Esophagus (tissue), 2 donors: ENCODE measurements at regions not wholly inside any gene's neighbourhood (a gene's known extent, or its start where the extent isn't known, plus 50 kb on each side); places are given as distances from the start of the nearest gene placed in this dataset.
"Not testable (repeated sequence)": the region's sequence is repeated elsewhere in the genome, so short reads cannot be mapped to it uniquely, and the experiment has no call there.

Experiments used
- H3K27ac ChIP-seq, 2 donors: one replicate each; pipeline ENCODE4 v1.5.1; 2013; ENCODE audit warnings: low read depth in 2 of 2, mild to moderate bottlenecking in 2 of 2, inconsistent platforms in 1 of 2, low read length in 1 of 2, moderate library complexity in 1 of 2
- H3K27me3 ChIP-seq, 2 donors: one replicate each; pipeline ENCODE4 v1.6.1; 2013; ENCODE audit warnings: low read length in 2 of 2, control low read depth in 1 of 2, mild to moderate bottlenecking in 1 of 2; ENCODE audit not compliant: insufficient read depth in 2 of 2, control insufficient read depth in 1 of 2
- H3K36me3 ChIP-seq, 2 donors: one replicate each; pipeline ENCODE4 v1.6.1; 2013; ENCODE audit warnings: low read length in 1 of 2; ENCODE audit not compliant: control insufficient read depth in 2 of 2, insufficient read depth in 2 of 2
- H3K4me1 ChIP-seq, 2 donors: one replicate each; pipeline ENCODE4 v1.6.1; 2013; ENCODE audit warnings: low read length in 1 of 2; ENCODE audit not compliant: control insufficient read depth in 2 of 2, insufficient read depth in 2 of 2
- H3K4me3 ChIP-seq, 2 donors: one replicate each; pipeline ENCODE4 v1.5.1; 2013; ENCODE audit warnings: low read length in 2 of 2, mild to moderate bottlenecking in 2 of 2, low read depth in 1 of 2, moderate library complexity in 1 of 2
- H3K9me3 ChIP-seq, 2 donors: one replicate each; pipeline ENCODE4 v1.6.1; 2013; ENCODE audit warnings: mild to moderate bottlenecking in 2 of 2, low read depth in 1 of 2, low read length in 1 of 2, moderate library complexity in 1 of 2; ENCODE audit not compliant: control insufficient read depth in 2 of 2, insufficient read depth in 1 of 2
- WGBS, 2 donors: extraction: QIAGEN DNeasy Blood & Tissue Kit; methylation state at CpG; one replicate each; pipeline ENCODE4 v1.1.7; 2013; 5-methylcytosine and 5-hydroxymethylcytosine counted together
- donor health status: healthy with polysubstance abuse.
- donor health status: Bipolar disorder and iron deficiency.

- H3K27me3 ChIP-seq = peaks cover 0 to 6% of the 10 kb centered on the region in 2 donors
- WGBS, 2 donors = 3% methylated on average over 55 to 66 of the region's 66 CpGs
- no peaks in the 10 kb centered on the region for H3K9me3 ChIP-seq
- H3K27ac ChIP-seq = no peak overlapping the region
- no peaks in the 10 kb centered on the region for H3K36me3 ChIP-seq
- H3K4me3 ChIP-seq = peak overlapping the region; percentile 12 to 30
- H3K4me1 ChIP-seq = peaks cover 4 to 10% of the 10 kb centered on the region in 2 donors
Observed at GRCh38 chr17:77528516-77529327, 388.0 kb downstream of the SEC14L1 start.

GRCh38 chr17:77529328-77529650 is 388.5 kb downstream of the SEC14L1 start:
- H3K4me3 ChIP-seq = no peak overlapping the region
- peaks cover 0 to 2% of the 10 kb centered on the region in 2 donors for H3K9me3 ChIP-seq
- WGBS, 2 donors = 27 to 44% methylated on average over 7 of the region's 7 CpGs
- H3K27me3 ChIP-seq = peaks cover 0 to 6% of the 10 kb centered on the region in 2 donors
- no peak overlapping the region for H3K27ac ChIP-seq
- H3K36me3 ChIP-seq = no peaks in the 10 kb centered on the region
- H3K4me1 ChIP-seq = peaks cover 4 to 10% of the 10 kb centered on the region in 2 donors

- no peak overlapping the region for H3K27ac ChIP-seq
- peaks cover 4 to 10% of the 10 kb centered on the region in 2 donors for H3K4me1 ChIP-seq
- H3K36me3 ChIP-seq = no peaks in the 10 kb centered on the region
- H3K9me3 ChIP-seq = peaks cover 0 to 3% of the 10 kb centered on the region in 2 donors
- peaks cover 0 to 6% of the 10 kb centered on the region in 2 donors for H3K27me3 ChIP-seq
- no peak overlapping the region for H3K4me3 ChIP-seq
- 93% methylated on average over 12 of the region's 12 CpGs for WGBS, 2 donors
Observed at GRCh38 chr17:77530591-77530990, 389.8 kb downstream of the SEC14L1 start.

DNA sequence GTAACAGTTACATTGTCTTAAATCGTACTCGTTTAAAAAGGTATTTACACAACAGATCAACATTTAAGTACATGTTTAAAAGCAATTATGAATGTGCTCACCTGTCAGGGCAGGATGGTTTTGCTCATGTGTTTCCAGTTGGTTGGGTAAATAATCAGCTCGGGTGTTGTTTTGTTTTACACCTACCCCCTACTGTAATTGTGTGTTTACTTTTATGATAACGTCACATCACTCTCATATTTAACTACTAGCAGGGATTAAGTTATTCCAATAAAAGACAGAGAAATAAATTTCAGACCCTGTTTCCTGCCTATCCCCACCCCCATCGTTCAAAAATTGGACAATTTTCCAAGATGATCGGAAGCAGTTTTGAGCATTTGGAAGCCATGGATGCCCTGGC is 390.2 kb downstream of the SEC14L1 start:
- Histone ChIP-seq H3K4me1 (peaks cover 4 to 10% of the 10 kb centered on the region in 2 donors), H3K36me3 (no peaks in the 10 kb centered on the region), H3K9me3 (peaks cover 0 to 3% of the 10 kb centered on the region in 2 donors), H3K4me3 (no peak overlapping the region), H3K27ac (no peak overlapping the region), H3K27me3 (peaks cover 0 to 6% of the 10 kb centered on the region in 2 donors)
- WGBS, 2 donors = 76 to 78% methylated on average over 6 of the region's 6 CpGs

DNA sequence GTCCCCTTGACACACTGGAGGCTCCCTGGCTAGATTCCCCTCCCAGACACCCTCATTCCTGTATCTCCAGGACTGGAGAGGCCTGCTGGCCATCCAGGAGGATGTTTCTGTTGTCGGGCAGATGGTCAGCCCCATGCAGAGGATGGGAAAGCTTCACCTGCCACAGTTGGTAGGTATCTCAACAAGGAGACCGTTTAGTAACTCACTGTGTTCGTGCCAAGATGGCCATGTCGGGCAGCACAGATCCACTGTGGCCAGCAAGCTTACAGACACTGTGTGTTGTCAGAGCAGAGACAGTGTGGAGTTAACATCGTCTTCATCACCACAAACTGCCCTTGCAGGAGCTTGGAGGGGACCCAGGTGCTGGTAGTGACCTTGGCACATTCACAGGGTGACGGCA is 390.9 kb downstream of the SEC14L1 start:
- no peak overlapping the region for H3K27ac ChIP-seq
- H3K4me3 ChIP-seq = no peak overlapping the region
- peaks cover 4 to 10% of the 10 kb centered on the region in 2 donors for H3K4me1 ChIP-seq
- H3K27me3 ChIP-seq = peaks cover 0 to 6% of the 10 kb centered on the region in 2 donors
- 87 to 92% methylated on average over 6 of the region's 6 CpGs for WGBS, 2 donors
- H3K36me3 ChIP-seq = no peaks in the 10 kb centered on the region
- H3K9me3 ChIP-seq = peaks cover 0 to 3% of the 10 kb centered on the region in 2 donors

DNA sequence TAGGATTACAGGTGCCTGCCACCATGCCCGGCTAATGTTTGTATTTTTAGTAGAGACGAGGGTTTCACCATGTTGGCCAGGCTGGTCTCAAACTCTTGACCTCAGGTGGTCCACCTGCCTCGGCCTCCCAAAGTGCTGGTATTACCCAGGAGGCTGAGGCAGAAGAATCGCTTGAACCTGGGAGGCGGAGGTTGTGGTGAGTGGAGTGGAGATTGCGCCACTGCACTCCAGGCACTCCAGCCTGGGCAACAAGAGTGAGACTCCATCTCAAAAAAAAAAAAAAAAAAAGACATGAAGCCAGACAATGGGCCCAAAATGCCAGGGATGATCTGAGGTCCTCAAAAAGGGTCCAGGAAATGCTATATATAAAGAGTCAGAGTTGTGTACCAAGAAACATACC is 392.9 kb downstream of the SEC14L1 start:
- not testable (repeated sequence) for H3K4me3 ChIP-seq, H3K27ac ChIP-seq, H3K36me3 ChIP-seq, H3K4me1 ChIP-seq, H3K27me3 ChIP-seq, H3K9me3 ChIP-seq
- 93 to 96% methylated on average over 6 of the region's 6 CpGs for WGBS, 2 donors

GRCh38 chr17:77534137-77534536 is 393.4 kb downstream of the SEC14L1 start:
- WGBS, 2 donors = 89 to 90% methylated on average over 5 of the region's 5 CpGs
- H3K36me3 ChIP-seq = no peaks in the 10 kb centered on the region
- peaks cover 0 to 1% of the 10 kb centered on the region in 2 donors for H3K27me3 ChIP-seq
- H3K4me1 ChIP-seq = no peaks in the 10 kb centered on the region
- H3K27ac ChIP-seq = no peak overlapping the region
- H3K4me3 ChIP-seq = no peak overlapping the region
- H3K9me3 ChIP-seq = peaks cover 0 to 3% of the 10 kb centered on the region in 2 donors

DNA sequence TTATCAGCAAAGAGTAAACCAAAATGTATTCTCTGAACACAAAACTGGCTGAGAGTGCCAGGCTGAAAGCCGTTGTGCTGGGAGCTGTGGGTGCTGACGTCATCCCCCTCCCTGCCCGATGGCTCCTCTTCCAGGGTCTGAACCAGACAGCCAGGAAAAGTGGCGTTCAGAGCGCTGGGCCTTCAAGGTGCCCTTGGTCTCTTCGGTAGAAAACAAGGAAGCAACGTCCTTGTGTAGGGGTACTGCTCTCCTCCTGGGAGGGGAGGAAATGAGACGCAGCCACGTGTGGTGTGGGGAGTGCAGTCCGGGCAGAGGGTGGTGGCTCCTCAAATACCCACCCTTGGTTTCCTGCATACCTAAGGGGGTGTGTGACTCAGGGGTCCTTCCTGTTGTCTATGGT is 394.7 kb downstream of the SEC14L1 start:
- Histone ChIP-seq H3K36me3 (no peaks in the 10 kb centered on the region), H3K27ac (no peak overlapping the region), H3K4me1 (no peaks in the 10 kb centered on the region), H3K27me3 (no peaks in the 10 kb centered on the region), H3K4me3 (no peak overlapping the region), H3K9me3 (peaks cover 0 to 3% of the 10 kb centered on the region in 2 donors)
- WGBS, 2 donors = 48 to 57% methylated on average over 10 of the region's 10 CpGs

DNA sequence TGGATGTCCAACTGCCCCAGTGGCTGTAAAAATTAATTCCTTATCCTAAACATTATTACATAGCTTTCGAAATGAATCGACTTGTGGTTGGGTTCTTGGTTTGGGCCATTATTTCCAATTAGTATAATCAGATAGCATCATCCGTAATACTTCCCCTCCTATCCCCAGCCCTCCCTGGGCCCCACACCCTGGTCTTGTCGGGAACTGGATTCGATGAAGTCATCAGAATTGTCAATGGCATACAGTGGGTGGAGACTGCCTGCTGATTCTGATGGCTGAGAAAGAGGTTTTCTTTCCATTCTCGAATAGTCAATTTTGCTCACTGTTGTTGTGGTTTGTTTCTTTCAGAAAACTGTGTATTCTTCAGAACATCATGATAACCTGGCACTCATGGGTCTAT is 395.1 kb downstream of the SEC14L1 start:
- Histone ChIP-seq H3K27ac (no peak overlapping the region), H3K4me3 (no peak overlapping the region), H3K9me3 (peaks cover 0 to 3% of the 10 kb centered on the region in 2 donors), H3K36me3 (no peaks in the 10 kb centered on the region), H3K4me1 (no peaks in the 10 kb centered on the region), H3K27me3 (no peaks in the 10 kb centered on the region)
- 60 to 64% methylated on average over 6 of the region's 6 CpGs for WGBS, 2 donors

- Histone ChIP-seq H3K27me3 (no peaks in the 10 kb centered on the region), H3K27ac (no peak overlapping the region), H3K4me1 (no peaks in the 10 kb centered on the region), H3K36me3 (no peaks in the 10 kb centered on the region), H3K9me3 (peaks cover 0 to 3% of the 10 kb centered on the region in 2 donors), H3K4me3 (no peak overlapping the region)
- WGBS, 2 donors = 93 to 96% methylated on average over 7 of the region's 7 CpGs
Observed at GRCh38 chr17:77537566-77537965, 396.8 kb downstream of the SEC14L1 start.
